ENCODE measurements at regions not wholly inside any gene's neighbourhood (a gene's known extent, or its start where the extent isn't known, plus 50 kb on each side); places are given as distances from the start of the nearest gene placed in this dataset.

DNA sequence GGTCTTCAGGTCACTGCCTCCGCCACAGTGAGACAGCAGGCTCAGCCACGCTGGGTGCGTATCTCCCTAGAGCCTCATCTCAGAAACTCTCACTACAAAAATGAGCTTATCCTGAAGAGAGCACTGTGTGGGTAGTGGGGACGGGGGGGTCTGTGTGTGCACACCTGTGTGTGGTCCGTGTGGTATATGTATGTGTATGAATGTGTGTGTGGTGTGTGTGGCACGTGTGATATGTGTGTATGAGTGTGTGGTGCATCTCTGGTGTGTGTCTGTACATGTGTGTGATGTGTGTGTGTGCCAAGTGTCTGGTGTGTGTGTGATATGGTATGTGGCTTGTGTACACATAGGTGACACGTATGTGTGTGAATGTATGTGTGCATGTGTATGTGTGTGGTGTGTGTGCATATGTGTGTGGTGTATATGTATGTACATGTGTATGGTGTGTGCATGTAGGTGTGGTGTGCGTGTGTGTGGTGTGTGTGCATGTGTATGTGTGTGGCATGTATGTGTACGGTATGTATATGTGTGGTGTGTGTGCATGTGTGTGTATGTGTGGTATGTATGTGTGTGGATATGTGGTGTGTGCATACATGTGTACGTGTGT lies 332.2 kb downstream of the EIPR1 start:
- Histone ChIP-seq H3K27ac (no peak overlapping the region), H3K9me3 (ENCODE audit: insufficient read depth, low read depth) (0 out of 2 replicates have a peak, but pooled peaks cover 4% of the 10 kb centered on the region), H3K36me3 (ENCODE audit: low read depth) (no peaks in the 10 kb centered on the region), H3K79me2 (ENCODE audit: low read depth) (no peaks in the 10 kb centered on the region), H3F3A (ENCODE audit: insufficient read depth, low read depth) (peaks cover 5% of the 10 kb centered on the region), H3K4me3 (no peak overlapping the region), H4K20me1 (ENCODE audit: insufficient read depth) (no peaks in the 10 kb centered on the region), H3K4me1 (replicated peaks; ENCODE audit: insufficient read depth) (no peaks in the 10 kb centered on the region), H3K27me3 (ENCODE audit: insufficient read depth, low read depth) (peaks cover 80% of the 10 kb centered on the region), H2AFZ (no peak overlapping the region), H3K9me2 (ENCODE audit: insufficient read depth) (no peaks in the 10 kb centered on the region), H3K4me2 (no peak overlapping the region)
- ChIA-PET CTCF (no interaction called here), POLR2A (ENCODE audit: unreplicated experiment) (no interaction called here)
- intact Hi-C loops (cut with micrococcal nuclease; ENCODE audit: unreplicated experiment) = no loop called here
- TF ChIP-seq, protein P1, sequence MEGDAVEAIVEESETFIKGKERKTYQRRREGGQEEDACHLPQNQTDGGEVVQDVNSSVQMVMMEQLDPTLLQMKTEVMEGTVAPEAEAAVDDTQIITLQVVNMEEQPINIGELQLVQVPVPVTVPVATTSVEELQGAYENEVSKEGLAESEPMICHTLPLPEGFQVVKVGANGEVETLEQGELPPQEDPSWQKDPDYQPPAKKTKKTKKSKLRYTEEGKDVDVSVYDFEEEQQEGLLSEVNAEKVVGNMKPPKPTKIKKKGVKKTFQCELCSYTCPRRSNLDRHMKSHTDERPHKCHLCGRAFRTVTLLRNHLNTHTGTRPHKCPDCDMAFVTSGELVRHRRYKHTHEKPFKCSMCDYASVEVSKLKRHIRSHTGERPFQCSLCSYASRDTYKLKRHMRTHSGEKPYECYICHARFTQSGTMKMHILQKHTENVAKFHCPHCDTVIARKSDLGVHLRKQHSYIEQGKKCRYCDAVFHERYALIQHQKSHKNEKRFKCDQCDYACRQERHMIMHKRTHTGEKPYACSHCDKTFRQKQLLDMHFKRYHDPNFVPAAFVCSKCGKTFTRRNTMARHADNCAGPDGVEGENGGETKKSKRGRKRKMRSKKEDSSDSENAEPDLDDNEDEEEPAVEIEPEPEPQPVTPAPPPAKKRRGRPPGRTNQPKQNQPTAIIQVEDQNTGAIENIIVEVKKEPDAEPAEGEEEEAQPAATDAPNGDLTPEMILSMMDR (conservative IDR thresholded peaks at IDR 0.05) = no peak
- TF ChIP-seq EZH2 (IDR thresholded peaks at IDR 0.05; ENCODE audit: low read depth) = no peak
- BruUV-seq (replicated peaks) = no TSS peak
- no peak for DNase-seq

DNA sequence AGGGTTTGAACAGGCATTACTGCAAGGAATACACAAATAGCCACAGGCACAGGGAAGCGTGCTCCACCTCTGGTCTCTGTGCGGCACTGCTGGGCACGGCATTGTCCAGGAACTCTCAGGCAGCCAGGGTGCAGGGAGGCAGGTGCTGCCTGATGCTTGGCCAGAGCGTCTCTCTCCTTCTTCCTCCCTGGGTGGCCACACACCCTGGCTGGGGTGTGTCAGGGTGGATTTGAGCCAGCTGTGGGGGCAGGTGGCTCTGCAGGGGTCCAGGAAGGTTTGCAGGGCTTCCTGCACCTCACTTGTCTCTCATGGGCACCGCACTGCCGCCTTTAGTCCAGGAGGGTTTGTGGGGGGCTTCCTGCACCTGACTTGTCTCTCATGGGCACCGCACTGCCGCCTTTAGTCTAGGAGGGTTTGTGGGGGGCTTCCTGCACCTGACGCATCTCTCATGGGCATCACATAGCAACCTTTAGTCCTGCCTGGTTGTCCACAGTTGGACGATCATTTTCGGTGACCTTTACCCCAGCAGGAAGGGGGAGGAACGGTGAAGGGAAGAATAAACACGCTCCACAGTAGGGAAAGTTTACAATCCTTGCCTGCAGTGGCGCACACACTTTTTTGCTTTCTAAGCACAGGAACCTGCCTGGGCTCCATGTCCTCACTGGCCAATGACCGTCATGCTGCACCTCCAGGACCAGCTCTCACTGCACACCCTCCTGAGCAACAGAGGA lies 332.9 kb downstream of the EIPR1 start:
- intact Hi-C loops (cut with micrococcal nuclease; ENCODE audit: unreplicated experiment) = no loop called here
- Histone ChIP-seq H3F3A (ENCODE audit: insufficient read depth, low read depth) (peaks cover 5% of the 10 kb centered on the region), H3K4me1 (replicated peaks; ENCODE audit: insufficient read depth) (no peaks in the 10 kb centered on the region), H3K27me3 (ENCODE audit: insufficient read depth, low read depth) (peaks cover 80% of the 10 kb centered on the region), H3K9me3 (ENCODE audit: insufficient read depth, low read depth) (0 out of 2 replicates have a peak, but pooled peaks cover 4% of the 10 kb centered on the region), H3K9me2 (ENCODE audit: insufficient read depth) (no peaks in the 10 kb centered on the region), H3K36me3 (ENCODE audit: low read depth) (no peaks in the 10 kb centered on the region), H3K4me2 (no peak overlapping the region), H2AFZ (no peak overlapping the region), H3K79me2 (ENCODE audit: low read depth) (no peaks in the 10 kb centered on the region), H4K20me1 (ENCODE audit: insufficient read depth) (no peaks in the 10 kb centered on the region), H3K4me3 (no peak overlapping the region), H3K27ac (no peak overlapping the region)
- ChIA-PET POLR2A (ENCODE audit: unreplicated experiment) (no interaction called here), CTCF (no interaction called here)
- no peak for DNase-seq
- TF ChIP-seq, protein P1 (conservative IDR thresholded peaks at IDR 0.05) = no peak
- no peak for TF ChIP-seq EZH2 (IDR thresholded peaks at IDR 0.05; ENCODE audit: low read depth)
- BruUV-seq (replicated peaks) = no TSS peak

DNA sequence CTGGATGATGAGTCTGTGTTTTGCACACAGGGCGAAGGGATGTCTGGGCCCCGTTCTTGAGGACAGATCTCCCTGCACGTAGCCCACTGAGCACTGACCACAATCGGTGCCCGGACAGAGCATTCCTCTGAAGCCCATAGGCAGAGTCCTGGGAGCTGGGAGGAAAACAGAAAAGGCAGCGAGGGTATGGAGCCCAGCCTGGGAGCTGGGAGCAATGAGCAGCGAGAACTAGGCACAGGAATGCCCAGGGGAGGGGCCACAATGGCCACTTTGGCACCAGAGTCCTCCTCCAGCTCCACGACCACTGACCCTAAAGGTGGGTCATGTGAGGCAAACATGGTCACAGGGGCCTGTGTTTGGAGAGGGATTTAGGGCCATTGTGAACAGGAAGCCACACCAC lies 333.9 kb downstream of the EIPR1 start:
- intact Hi-C loops (cut with micrococcal nuclease; ENCODE audit: unreplicated experiment) = no loop called here
- no TSS peak for BruUV-seq (replicated peaks)
- no peak overlapping the region for H3K27ac ChIP-seq
- ChIA-PET CTCF (no interaction called here), POLR2A (ENCODE audit: unreplicated experiment) (no interaction called here)
- peaks cover 82% of the 10 kb centered on the region for H3K27me3 ChIP-seq (ENCODE audit: insufficient read depth, low read depth)
- no peak overlapping the region for H3K4me3 ChIP-seq
- H3K4me1 ChIP-seq (replicated peaks; ENCODE audit: insufficient read depth) = no peaks in the 10 kb centered on the region
- no peaks in the 10 kb centered on the region for H4K20me1 ChIP-seq (ENCODE audit: insufficient read depth)
- TF ChIP-seq, protein P1 (conservative IDR thresholded peaks at IDR 0.05) = no peak
- no peak for TF ChIP-seq EZH2 (IDR thresholded peaks at IDR 0.05; ENCODE audit: low read depth)
- H2AFZ ChIP-seq = no peak overlapping the region
- no peaks in the 10 kb centered on the region for H3K36me3 ChIP-seq (ENCODE audit: low read depth)
- peaks cover 5% of the 10 kb centered on the region for H3F3A ChIP-seq (ENCODE audit: insufficient read depth, low read depth)
- H3K9me2 ChIP-seq (ENCODE audit: insufficient read depth) = no peaks in the 10 kb centered on the region
- no peaks in the 10 kb centered on the region for H3K79me2 ChIP-seq (ENCODE audit: low read depth)
- H3K9me3 ChIP-seq (ENCODE audit: insufficient read depth, low read depth) = 0 out of 2 replicates have a peak, but pooled peaks cover 4% of the 10 kb centered on the region
- DNase-seq = no peak
- H3K4me2 ChIP-seq = no peak overlapping the region

All from PC-9 (cell line).